Limb (tissue), 2 donors: ENCODE measurements at regions not wholly inside any gene's neighbourhood (a gene's known extent, or its start where the extent isn't known, plus 50 kb on each side); places are given as distances from the start of the nearest gene placed in this dataset.
"Not testable (repeated sequence)": the region's sequence is repeated elsewhere in the genome, so short reads cannot be mapped to it uniquely, and the experiment has no call there.

Source experiments
- DNase-seq, 2 donors: peaks; one replicate each; pipeline ENCODE4 v3.0.0-alpha.2; 2016; ENCODE audit errors: extremely low spot score in 2 of 2

GRCh38 chr2:236982693-236983455 is 102.8 kb upstream of the COPS8 start:
- no peak for DNase-seq

- DNase-seq: no peak
Observed at GRCh38 chr2:236984046-236984445, 101.6 kb upstream of the COPS8 start.

GRCh38 chr2:236985761-236986339 is 99.8 kb upstream of the COPS8 start:
- DNase-seq: no peak

- DNase-seq: no peak
Observed at GRCh38 chr2:236986524-236987330, 99.0 kb upstream of the COPS8 start.

GRCh38 chr2:236988216-236988615 is 97.5 kb upstream of the COPS8 start:
- DNase-seq: no peak

GRCh38 chr2:236988690-236989624 is 96.7 kb upstream of the COPS8 start:
- no peak for DNase-seq

GRCh38 chr2:236990552-236990951 is 95.1 kb upstream of the COPS8 start:
- no peak for DNase-seq

GRCh38 chr2:236991874-236992273 is 93.8 kb upstream of the COPS8 start:
- DNase-seq: no peak

- no peak for DNase-seq
Observed at GRCh38 chr2:236993286-236993685, 92.4 kb upstream of the COPS8 start.

GRCh38 chr2:236994361-236994760 is 91.3 kb upstream of the COPS8 start:
- no peak for DNase-seq

GRCh38 chr2:236997069-236997715 is 88.5 kb upstream of the COPS8 start:
- DNase-seq: no peak

GRCh38 chr2:236998236-236998635 is 87.5 kb upstream of the COPS8 start:
- no peak for DNase-seq

GRCh38 chr2:236998758-236999157 is 86.9 kb upstream of the COPS8 start:
- no peak for DNase-seq

- DNase-seq: no peak
Observed at GRCh38 chr2:237000481-237000880, 85.2 kb upstream of the COPS8 start.

GRCh38 chr2:237005341-237005740 is 80.3 kb upstream of the COPS8 start:
- not testable (repeated sequence) for DNase-seq

- no peak for DNase-seq
Observed at GRCh38 chr2:237011206-237011795, 74.4 kb upstream of the COPS8 start.

GRCh38 chr2:237012004-237012403 is 73.7 kb upstream of the COPS8 start:
- no peak for DNase-seq

GRCh38 chr2:237012577-237013267 is 73.0 kb upstream of the COPS8 start:
- no peak for DNase-seq

- DNase-seq: no peak
Observed at GRCh38 chr2:237016121-237016915, 69.4 kb upstream of the COPS8 start.
